ENCODE measurements at regions not wholly inside any gene's neighbourhood (a gene's known extent, or its start where the extent isn't known, plus 50 kb on each side); places are given as distances from the start of the nearest gene placed in this dataset.

DNA sequence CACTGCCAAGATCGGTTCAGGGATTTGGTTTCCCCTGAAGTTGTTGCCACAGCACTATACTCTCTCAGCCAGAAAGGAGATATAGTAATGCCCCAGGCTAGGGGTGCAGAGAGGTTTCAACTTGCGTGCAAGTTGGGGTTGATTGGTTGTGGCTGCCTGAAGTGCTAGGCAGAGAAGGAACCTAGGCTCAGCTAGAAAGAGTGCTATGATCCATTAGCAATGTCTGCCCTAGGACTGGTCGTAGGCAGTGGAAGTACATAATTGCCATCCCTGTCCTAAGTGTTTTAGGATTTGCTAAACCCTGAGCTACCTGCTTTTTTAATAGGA, 136.6 kb upstream of the SMIM23 start:
- H2AFZ ChIP-seq (ENCODE audit: low read depth, low read length), result no peak overlapping the region
- no peak overlapping the region for H3K4me2 ChIP-seq (ENCODE audit: low read length)
- H3K36me3 ChIP-seq (ENCODE audit: insufficient read depth, low read length), result no peaks in the 10 kb centered on the region
- TF ChIP-seq, protein P1, sequence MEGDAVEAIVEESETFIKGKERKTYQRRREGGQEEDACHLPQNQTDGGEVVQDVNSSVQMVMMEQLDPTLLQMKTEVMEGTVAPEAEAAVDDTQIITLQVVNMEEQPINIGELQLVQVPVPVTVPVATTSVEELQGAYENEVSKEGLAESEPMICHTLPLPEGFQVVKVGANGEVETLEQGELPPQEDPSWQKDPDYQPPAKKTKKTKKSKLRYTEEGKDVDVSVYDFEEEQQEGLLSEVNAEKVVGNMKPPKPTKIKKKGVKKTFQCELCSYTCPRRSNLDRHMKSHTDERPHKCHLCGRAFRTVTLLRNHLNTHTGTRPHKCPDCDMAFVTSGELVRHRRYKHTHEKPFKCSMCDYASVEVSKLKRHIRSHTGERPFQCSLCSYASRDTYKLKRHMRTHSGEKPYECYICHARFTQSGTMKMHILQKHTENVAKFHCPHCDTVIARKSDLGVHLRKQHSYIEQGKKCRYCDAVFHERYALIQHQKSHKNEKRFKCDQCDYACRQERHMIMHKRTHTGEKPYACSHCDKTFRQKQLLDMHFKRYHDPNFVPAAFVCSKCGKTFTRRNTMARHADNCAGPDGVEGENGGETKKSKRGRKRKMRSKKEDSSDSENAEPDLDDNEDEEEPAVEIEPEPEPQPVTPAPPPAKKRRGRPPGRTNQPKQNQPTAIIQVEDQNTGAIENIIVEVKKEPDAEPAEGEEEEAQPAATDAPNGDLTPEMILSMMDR (IDR thresholded peaks at IDR 0.05; ENCODE audit: poor library complexity, severe bottlenecking), result no peak
- TF ChIP-seq REST (IDR thresholded peaks at IDR 0.05; ENCODE audit: borderline replicate concordance) (no peak), EP300 (conservative IDR thresholded peaks at IDR 0.05; ENCODE audit: poor library complexity, severe bottlenecking) (no peak), POLR2AphosphoS5 (IDR thresholded peaks at IDR 0.05) (no peak), EZH2 (IDR thresholded peaks at IDR 0.05; ENCODE audit: borderline replicate concordance, insufficient read depth, low read length, poor library complexity, severe bottlenecking) (no peak), RAD21 (conservative IDR thresholded peaks at IDR 0.05) (no peak), MXI1 (conservative IDR thresholded peaks at IDR 0.05; ENCODE audit: poor library complexity, severe bottlenecking) (no peak), SMC3 (conservative IDR thresholded peaks at IDR 0.05; ENCODE audit: poor library complexity) (no peak), TAF1 (IDR thresholded peaks at IDR 0.05; ENCODE audit: low read depth) (no peak)
- H3K27me3 ChIP-seq (ENCODE audit: insufficient read depth, low read depth, low read length), result no peaks in the 10 kb centered on the region
- no peaks in the 10 kb centered on the region for H3K79me2 ChIP-seq (replicated peaks; ENCODE audit: insufficient read depth, low read length)
- no peak overlapping the region for H3K27ac ChIP-seq (ENCODE audit: low read length)
- H3K9me3 ChIP-seq (ENCODE audit: low read length), result no peaks in the 10 kb centered on the region
- H4K20me1 ChIP-seq (ENCODE audit: insufficient read depth), result no peaks in the 10 kb centered on the region
- H3K4me3 ChIP-seq (ENCODE audit: low read length), result no peak overlapping the region
- no peaks in the 10 kb centered on the region for H3K9me2 ChIP-seq (ENCODE audit: insufficient read depth, low read length)
- H3K9ac ChIP-seq (ENCODE audit: low read length), result no peak overlapping the region
- H3F3A ChIP-seq (ENCODE audit: insufficient read depth, low read length, poor library complexity, severe bottlenecking), result no peaks in the 10 kb centered on the region

DNA sequence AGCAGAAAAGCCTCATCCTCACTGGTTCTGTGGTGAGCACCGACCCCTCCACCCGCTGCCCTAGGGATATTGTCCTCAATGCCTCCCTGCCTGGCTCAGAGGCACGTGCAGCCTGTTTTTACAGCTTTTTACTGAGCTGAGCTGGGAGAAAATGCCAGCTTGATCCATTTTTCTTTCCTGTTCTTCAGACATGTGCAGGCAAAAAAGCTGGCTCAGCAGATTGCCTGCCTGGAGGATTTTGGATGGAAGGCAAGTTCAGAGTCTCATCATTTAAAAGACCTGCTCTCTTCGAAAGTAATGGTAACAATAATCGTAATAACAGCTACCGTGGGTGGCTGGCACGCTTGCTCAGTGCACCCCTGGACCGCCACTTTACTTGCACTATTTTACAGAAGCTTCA, 135.0 kb upstream of the SMIM23 start:
- Histone ChIP-seq H3K79me2 (replicated peaks; ENCODE audit: insufficient read depth, low read length) (no peaks in the 10 kb centered on the region), H3K9me2 (ENCODE audit: insufficient read depth, low read length) (no peaks in the 10 kb centered on the region), H3K27ac (ENCODE audit: low read length) (no peak overlapping the region), H2AFZ (ENCODE audit: low read depth, low read length) (no peak overlapping the region), H4K20me1 (ENCODE audit: insufficient read depth) (no peaks in the 10 kb centered on the region), H3K27me3 (ENCODE audit: insufficient read depth, low read depth, low read length) (no peaks in the 10 kb centered on the region), H3K36me3 (ENCODE audit: insufficient read depth, low read length) (no peaks in the 10 kb centered on the region), H3K9me3 (ENCODE audit: low read length) (no peaks in the 10 kb centered on the region), H3K9ac (ENCODE audit: low read length) (no peak overlapping the region), H3F3A (ENCODE audit: insufficient read depth, low read length, poor library complexity, severe bottlenecking) (no peaks in the 10 kb centered on the region), H3K4me2 (ENCODE audit: low read length) (no peak overlapping the region), H3K4me3 (ENCODE audit: low read length) (no peak overlapping the region)
- TF ChIP-seq SMC3 (conservative IDR thresholded peaks at IDR 0.05; ENCODE audit: poor library complexity) (no peak), RAD21 (conservative IDR thresholded peaks at IDR 0.05) (no peak), POLR2AphosphoS5 (IDR thresholded peaks at IDR 0.05) (no peak), MXI1 (conservative IDR thresholded peaks at IDR 0.05; ENCODE audit: poor library complexity, severe bottlenecking) (no peak), TAF1 (IDR thresholded peaks at IDR 0.05; ENCODE audit: low read depth) (no peak), EP300 (conservative IDR thresholded peaks at IDR 0.05; ENCODE audit: poor library complexity, severe bottlenecking) (no peak)
- TF ChIP-seq, protein P1 (IDR thresholded peaks at IDR 0.05; ENCODE audit: poor library complexity, severe bottlenecking), result no peak

All from neural cell (in vitro differentiated cells).